GM13977 (cell line): ENCODE measurements at regions not wholly inside any gene's neighbourhood (a gene's known extent, or its start where the extent isn't known, plus 50 kb on each side); places are given as distances from the start of the nearest gene placed in this dataset.
"Not testable (repeated sequence)": the region's sequence is repeated elsewhere in the genome, so short reads cannot be mapped to it uniquely, and the experiment has no call there.

Experiments used
- DNase-seq: peaks from one replicate; pipeline ENCODE4 v3.0.0; 2012; ENCODE audit warnings: low spot score
- in situ Hi-C: fragments of 300-500 bp; cut with MboI; formaldehyde crosslinking; loops from one replicate; pipeline ENCODE4 v1.12.0; 2022; ENCODE audit warnings: low sequenced_read_pairs, low pct_unique_long_range_greater_than_20kb, mixed read lengths, inconsistent platforms; ENCODE audit not compliant: unreplicated experiment
- TF ChIP-seq, protein P1 (sequence below): IDR thresholded peaks from 2 replicates; pipeline ENCODE4 v1.5.1; 2012; ENCODE audit warnings: mild to moderate bottlenecking, control low read depth; ENCODE audit not compliant: insufficient read depth; ENCODE audit errors: extremely low read depth, missing control alignments

- in situ Hi-C loops: no loop called here
- TF ChIP-seq, protein P1, sequence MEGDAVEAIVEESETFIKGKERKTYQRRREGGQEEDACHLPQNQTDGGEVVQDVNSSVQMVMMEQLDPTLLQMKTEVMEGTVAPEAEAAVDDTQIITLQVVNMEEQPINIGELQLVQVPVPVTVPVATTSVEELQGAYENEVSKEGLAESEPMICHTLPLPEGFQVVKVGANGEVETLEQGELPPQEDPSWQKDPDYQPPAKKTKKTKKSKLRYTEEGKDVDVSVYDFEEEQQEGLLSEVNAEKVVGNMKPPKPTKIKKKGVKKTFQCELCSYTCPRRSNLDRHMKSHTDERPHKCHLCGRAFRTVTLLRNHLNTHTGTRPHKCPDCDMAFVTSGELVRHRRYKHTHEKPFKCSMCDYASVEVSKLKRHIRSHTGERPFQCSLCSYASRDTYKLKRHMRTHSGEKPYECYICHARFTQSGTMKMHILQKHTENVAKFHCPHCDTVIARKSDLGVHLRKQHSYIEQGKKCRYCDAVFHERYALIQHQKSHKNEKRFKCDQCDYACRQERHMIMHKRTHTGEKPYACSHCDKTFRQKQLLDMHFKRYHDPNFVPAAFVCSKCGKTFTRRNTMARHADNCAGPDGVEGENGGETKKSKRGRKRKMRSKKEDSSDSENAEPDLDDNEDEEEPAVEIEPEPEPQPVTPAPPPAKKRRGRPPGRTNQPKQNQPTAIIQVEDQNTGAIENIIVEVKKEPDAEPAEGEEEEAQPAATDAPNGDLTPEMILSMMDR: no peak
- DNase-seq: no peak
These were observed 1062.8 kb upstream of the ACO1 start for GRCh38 chr9:31321686-31322085.

DNA sequence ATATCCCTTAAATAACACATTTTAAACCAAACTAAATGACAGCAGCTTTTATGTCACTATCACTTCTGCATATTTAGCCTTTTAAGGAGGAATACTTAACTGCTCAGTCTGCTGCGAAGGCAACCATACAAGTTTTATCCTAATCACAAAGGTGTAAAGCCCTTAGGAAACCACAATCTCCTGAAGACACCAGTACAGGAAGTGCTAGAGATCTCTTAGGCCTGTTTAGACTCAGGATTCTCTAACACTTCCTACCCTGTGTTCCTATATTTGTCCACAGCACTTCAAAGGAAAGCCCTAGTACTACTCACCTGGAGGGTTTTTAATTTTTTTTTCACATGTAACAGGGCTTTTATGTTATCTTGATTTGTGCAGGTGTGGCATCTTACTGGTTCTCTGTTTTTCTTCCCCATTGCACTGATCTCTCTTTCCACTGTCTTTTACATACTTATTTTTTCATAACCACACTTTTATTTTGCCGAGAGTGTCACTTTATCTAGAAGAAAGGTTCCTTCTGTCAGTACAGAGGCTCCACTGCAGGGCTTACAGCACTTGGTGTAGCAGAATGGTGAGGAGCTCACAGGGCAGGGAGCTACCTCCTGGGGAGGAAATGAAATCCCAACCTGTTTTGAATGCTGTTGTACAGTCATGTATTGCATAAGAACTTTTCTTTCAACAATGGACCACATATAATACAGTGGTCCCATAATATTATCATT lies 1060.6 kb upstream of the ACO1 start:
- no peak for DNase-seq
- in situ Hi-C loops: no loop called here
- TF ChIP-seq, protein P1: no peak

DNA sequence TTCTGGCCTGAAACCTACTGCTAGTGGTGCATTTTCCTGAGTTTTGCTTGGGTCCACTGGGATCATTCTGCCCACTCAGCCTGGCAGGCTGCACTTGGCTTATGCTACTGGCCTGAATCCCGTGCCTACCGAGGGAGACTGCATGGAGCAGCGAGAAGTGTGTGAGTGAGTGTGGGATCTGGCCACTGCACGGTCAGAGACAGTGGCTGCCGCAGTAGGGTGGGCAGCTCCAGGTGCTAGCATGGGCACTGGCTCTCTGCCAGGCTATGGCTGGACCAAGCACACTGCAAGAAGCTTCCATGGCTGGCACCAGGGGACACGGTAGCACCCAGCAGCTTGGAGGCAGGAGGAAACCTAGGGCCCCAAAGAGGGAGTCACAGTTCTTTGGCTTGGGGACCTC lies 1058.7 kb upstream of the ACO1 start:
- DNase-seq: no peak
- TF ChIP-seq, protein P1: no peak

DNA sequence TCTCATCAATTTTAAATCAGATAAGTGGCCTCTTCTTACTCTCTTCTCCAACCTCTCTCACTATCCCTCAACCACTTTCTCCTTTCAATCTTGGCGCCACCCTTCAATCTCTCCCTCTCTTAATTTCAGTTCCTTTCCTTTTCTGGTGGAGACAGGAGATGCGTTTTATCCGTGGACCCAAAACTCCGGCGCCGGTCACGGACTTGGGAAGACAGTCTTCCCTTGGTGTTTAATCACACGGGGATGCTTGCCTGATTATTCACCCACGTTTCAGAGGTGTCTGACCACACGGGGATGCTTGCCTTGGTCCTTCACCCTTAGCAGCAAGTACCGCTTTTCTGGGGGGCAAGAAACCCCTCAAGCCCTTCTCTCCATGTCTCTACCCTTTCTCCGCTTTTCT lies 1057.6 kb upstream of the ACO1 start:
- DNase-seq, in situ Hi-C loops: not testable (repeated sequence)

More for the DNA sequence above, 1058.7 kb upstream of the ACO1 start:
- in situ Hi-C loops: no loop called here

GRCh38 chr9:31334837-31335528 lies 1049.5 kb upstream of the ACO1 start:
- in situ Hi-C loops: no loop called here
- TF ChIP-seq, protein P1: no peak
- no peak for DNase-seq

DNA sequence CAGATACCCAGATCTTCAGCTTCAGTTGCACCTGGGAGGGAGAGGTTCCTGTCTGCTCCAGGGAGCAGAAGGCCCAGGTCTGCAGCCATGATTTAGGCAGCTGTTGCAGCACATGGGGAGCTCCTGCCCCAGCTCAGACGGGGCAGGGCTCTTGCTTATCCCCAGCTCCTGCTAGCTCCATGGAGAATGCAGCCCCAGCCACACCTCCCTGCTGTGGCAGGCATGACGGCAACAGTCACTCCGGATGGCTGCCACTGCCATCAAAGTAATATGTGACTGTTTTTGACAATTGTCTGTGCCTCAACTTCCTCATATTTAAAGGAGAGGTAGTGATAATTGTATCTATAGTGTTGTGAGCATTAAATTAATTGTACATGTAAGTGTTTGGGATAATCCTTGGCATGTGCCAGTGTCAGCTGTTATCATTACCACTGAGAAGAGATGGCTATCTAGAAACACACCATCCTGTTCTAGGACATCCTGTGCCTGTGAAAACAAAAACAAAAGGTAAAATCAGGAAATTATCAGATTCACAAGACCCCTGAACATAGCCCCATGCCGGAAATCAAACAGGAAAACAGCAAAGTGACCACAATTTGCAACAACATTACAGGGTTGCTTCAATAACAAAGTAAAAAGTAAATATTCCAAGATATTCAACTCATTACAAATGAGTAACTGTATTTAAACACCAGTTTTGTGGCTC lies 1048.8 kb upstream of the ACO1 start:
- no peak for DNase-seq
- TF ChIP-seq, protein P1: no peak
- in situ Hi-C loops: no loop called here

- in situ Hi-C loops: no loop called here
- DNase-seq: no peak
- TF ChIP-seq, protein P1: no peak
These were observed 1048.1 kb upstream of the ACO1 start for GRCh38 chr9:31336386-31336785.
